Right ventricle myocardium superior (tissue), 1 donor: ENCODE measurements at regions not wholly inside any gene's neighbourhood (a gene's known extent, or its start where the extent isn't known, plus 50 kb on each side); places are given as distances from the start of the nearest gene placed in this dataset.
"Not testable (repeated sequence)": the region's sequence is repeated elsewhere in the genome, so short reads cannot be mapped to it uniquely, and the experiment has no call there.

Experiments
- ATAC-seq: fragments of 200-7000 bp; cut with Tn5 transposase; one replicate; pipeline ENCODE4 v1.9.1; 2020; ENCODE audit warnings: mild to moderate bottlenecking; ENCODE audit not compliant: poor library complexity
- DNase-seq: peaks from one replicate; pipeline ENCODE4 v3.0.0-alpha.2; 2020
- intact Hi-C: fragments of 100-400 bp; cut with DNase I; formaldehyde crosslinking; loops from one replicate; pipeline ENCODE4 v1.11.2; 2022
- donor health status: DM: no; HTN: yes; CAD: no; lungs with severe emphysema.

GRCh38 chr12:19749906-19750574, 310.7 kb downstream of the AEBP2 start:
- DNase-seq, result no peak
- intact Hi-C loops, result loop anchor here (10.0 kb wide), 2 partner anchors 145 to 625 kb away; no protein-coding TSS in a partner anchor
- no peak for ATAC-seq

- ATAC-seq, result no peak
- no peak for DNase-seq
- intact Hi-C loops, result loop anchor here (10.0 kb wide), 1 partner anchor 144 kb away; no protein-coding TSS in a partner anchor
Measured at GRCh38 chr12:19751078-19751477, 311.8 kb downstream of the AEBP2 start.

GRCh38 chr12:19752712-19753111, 313.4 kb downstream of the AEBP2 start:
- ATAC-seq, result no peak
- intact Hi-C loops, result loop anchor here (10.0 kb wide), 1 partner anchor 142 kb away; no protein-coding TSS in a partner anchor

GRCh38 chr12:19755136-19755535, 315.8 kb downstream of the AEBP2 start:
- ATAC-seq (no peak), DNase-seq (no peak)
- intact Hi-C loops, result loop anchor here (10.0 kb wide), 1 partner anchor 140 kb away; no protein-coding TSS in a partner anchor

More at GRCh38 chr12:19752712-19753111, 313.4 kb downstream of the AEBP2 start:
- DNase-seq, result no peak

- ATAC-seq (peak; percentile 74), DNase-seq (no peak)
- intact Hi-C loops, result loop anchor here (10.0 kb wide), 1 partner anchor 137 kb away; no protein-coding TSS in a partner anchor
Measured at GRCh38 chr12:19757317-19757877, 318.1 kb downstream of the AEBP2 start.

GRCh38 chr12:19759227-19759626, 319.9 kb downstream of the AEBP2 start:
- DNase-seq (no peak), ATAC-seq (no peak)
- intact Hi-C loops, result loop anchor here (10.0 kb wide), 1 partner anchor 136 kb away; no protein-coding TSS in a partner anchor

- ATAC-seq (no peak), DNase-seq (no peak)
- intact Hi-C loops, result no loop called here
Measured at GRCh38 chr12:19760611-19761010, 321.3 kb downstream of the AEBP2 start.

GRCh38 chr12:19761463-19761862, 322.2 kb downstream of the AEBP2 start:
- intact Hi-C loops, result no loop called here
- ATAC-seq, result no peak
- no peak for DNase-seq

- intact Hi-C loops, result no loop called here
- ATAC-seq, result no peak
- DNase-seq, result no peak
Measured at GRCh38 chr12:19763488-19763887, 324.2 kb downstream of the AEBP2 start.

GRCh38 chr12:19764408-19764807, 325.1 kb downstream of the AEBP2 start:
- DNase-seq (no peak), ATAC-seq (no peak)
- intact Hi-C loops, result no loop called here

GRCh38 chr12:19771858-19772257, 332.6 kb downstream of the AEBP2 start:
- ATAC-seq, result peak; percentile 43
- intact Hi-C loops, result no loop called here
- DNase-seq, result no peak

- DNase-seq, result no peak
- no peak for ATAC-seq
- intact Hi-C loops, result no loop called here
Measured at GRCh38 chr12:19772776-19773175, 333.5 kb downstream of the AEBP2 start.

GRCh38 chr12:19775241-19775640, 335.9 kb downstream of the AEBP2 start:
- intact Hi-C loops, result no loop called here
- DNase-seq (no peak), ATAC-seq (no peak)

- intact Hi-C loops, DNase-seq, ATAC-seq: not testable (repeated sequence)
Measured at GRCh38 chr12:19775976-19776375, 336.7 kb downstream of the AEBP2 start.

- intact Hi-C loops, result no loop called here
- peak; percentile 43 for ATAC-seq
- DNase-seq, result no peak
Measured at GRCh38 chr12:19778172-19778571, 338.9 kb downstream of the AEBP2 start.

- intact Hi-C loops, result no loop called here
- DNase-seq (no peak), ATAC-seq (peak; percentile 80)
Measured at GRCh38 chr12:19778797-19779196, 339.5 kb downstream of the AEBP2 start.

GRCh38 chr12:19779395-19780056, 340.2 kb downstream of the AEBP2 start:
- DNase-seq (peak; percentile 65), ATAC-seq (peak; percentile 90)
- intact Hi-C loops, result no loop called here

GRCh38 chr12:19780460-19780859, 341.2 kb downstream of the AEBP2 start:
- no peak for ATAC-seq
- intact Hi-C loops, result no loop called here

GRCh38 chr12:19783547-19784444, 344.5 kb downstream of the AEBP2 start:
- intact Hi-C loops, result no loop called here
- DNase-seq, result no peak
- no peak for ATAC-seq

More at GRCh38 chr12:19780460-19780859, 341.2 kb downstream of the AEBP2 start:
- DNase-seq, result no peak
